ENCODE measurements at regions not wholly inside any gene's neighbourhood (a gene's known extent, or its start where the extent isn't known, plus 50 kb on each side); places are given as distances from the start of the nearest gene placed in this dataset.

- Histone ChIP-seq H3K4me1 (ENCODE audit: control insufficient read depth in 1 of 2, insufficient read depth in 2 of 2, low read length in 2 of 2) (no peaks in the 10 kb centered on the region), H3K27me3 (ENCODE audit: control insufficient read depth in 1 of 2, insufficient read depth in 2 of 2, low read length in 2 of 2) (no peaks in the 10 kb centered on the region), H3K9ac (ENCODE audit: low read depth in 1 of 2, low read length in 2 of 2) (no peak overlapping the region), H3K9me3 (ENCODE audit: control insufficient read depth in 1 of 2, low read length in 2 of 2) (no peaks in the 10 kb centered on the region), H3K4me3 (ENCODE audit: low read depth in 1 of 2, low read length in 2 of 2) (no peak overlapping the region), H3K27ac (ENCODE audit: low read depth, low read length) (no peak overlapping the region), H3K36me3 (ENCODE audit: control insufficient read depth in 1 of 2, insufficient read depth in 2 of 2, low read length in 2 of 2) (no peaks in the 10 kb centered on the region)
These were observed 196.6 kb downstream of the UQCRFS1 start for GRCh38 chr19:29016353-29016752.

GRCh38 chr19:29015569-29015968 is 197.4 kb downstream of the UQCRFS1 start:
- no peaks in the 10 kb centered on the region for H3K4me1 ChIP-seq (ENCODE audit: control insufficient read depth in 1 of 2, insufficient read depth in 2 of 2, low read length in 2 of 2)
- no peak overlapping the region for H3K4me3 ChIP-seq (ENCODE audit: low read depth in 1 of 2, low read length in 2 of 2)
- H3K36me3 ChIP-seq (ENCODE audit: control insufficient read depth in 1 of 2, insufficient read depth in 2 of 2, low read length in 2 of 2) = no peaks in the 10 kb centered on the region
- no peaks in the 10 kb centered on the region for H3K27me3 ChIP-seq (ENCODE audit: control insufficient read depth in 1 of 2, insufficient read depth in 2 of 2, low read length in 2 of 2)
- H3K9me3 ChIP-seq (ENCODE audit: control insufficient read depth in 1 of 2, low read length in 2 of 2) = no peaks in the 10 kb centered on the region
- no peak overlapping the region for H3K9ac ChIP-seq (ENCODE audit: low read depth in 1 of 2, low read length in 2 of 2)
- no peak overlapping the region for H3K27ac ChIP-seq (ENCODE audit: low read depth, low read length)

- Histone ChIP-seq H3K27me3 (ENCODE audit: control insufficient read depth in 1 of 2, insufficient read depth in 2 of 2, low read length in 2 of 2) (no peaks in the 10 kb centered on the region), H3K4me3 (ENCODE audit: low read depth in 1 of 2, low read length in 2 of 2) (no peak overlapping the region), H3K36me3 (ENCODE audit: control insufficient read depth in 1 of 2, insufficient read depth in 2 of 2, low read length in 2 of 2) (no peaks in the 10 kb centered on the region), H3K9ac (ENCODE audit: low read depth in 1 of 2, low read length in 2 of 2) (no peak overlapping the region), H3K27ac (ENCODE audit: low read depth, low read length) (no peak overlapping the region), H3K9me3 (ENCODE audit: control insufficient read depth in 1 of 2, low read length in 2 of 2) (no peaks in the 10 kb centered on the region), H3K4me1 (ENCODE audit: control insufficient read depth in 1 of 2, insufficient read depth in 2 of 2, low read length in 2 of 2) (no peaks in the 10 kb centered on the region)
These were observed 198.0 kb downstream of the UQCRFS1 start for GRCh38 chr19:29014857-29015436.

- no peaks in the 10 kb centered on the region for H3K36me3 ChIP-seq (ENCODE audit: control insufficient read depth in 1 of 2, insufficient read depth in 2 of 2, low read length in 2 of 2)
- no peak overlapping the region for H3K9ac ChIP-seq (ENCODE audit: low read depth in 1 of 2, low read length in 2 of 2)
- no peak overlapping the region for H3K27ac ChIP-seq (ENCODE audit: low read depth, low read length)
- H3K9me3 ChIP-seq (ENCODE audit: control insufficient read depth in 1 of 2, low read length in 2 of 2) = no peaks in the 10 kb centered on the region
- H3K4me1 ChIP-seq (ENCODE audit: control insufficient read depth in 1 of 2, insufficient read depth in 2 of 2, low read length in 2 of 2) = no peaks in the 10 kb centered on the region
- no peaks in the 10 kb centered on the region for H3K27me3 ChIP-seq (ENCODE audit: control insufficient read depth in 1 of 2, insufficient read depth in 2 of 2, low read length in 2 of 2)
- H3K4me3 ChIP-seq (ENCODE audit: low read depth in 1 of 2, low read length in 2 of 2) = no peak overlapping the region
These were observed 199.0 kb downstream of the UQCRFS1 start for GRCh38 chr19:29013988-29014387.

GRCh38 chr19:29013325-29013724 is 199.6 kb downstream of the UQCRFS1 start:
- Histone ChIP-seq H3K27me3 (ENCODE audit: control insufficient read depth in 1 of 2, insufficient read depth in 2 of 2, low read length in 2 of 2) (no peaks in the 10 kb centered on the region), H3K4me3 (ENCODE audit: low read depth in 1 of 2, low read length in 2 of 2) (no peak overlapping the region), H3K9ac (ENCODE audit: low read depth in 1 of 2, low read length in 2 of 2) (no peak overlapping the region)

GRCh38 chr19:29012457-29012856 is 200.5 kb downstream of the UQCRFS1 start:
- H3K27me3 ChIP-seq (ENCODE audit: control insufficient read depth in 1 of 2, insufficient read depth in 2 of 2, low read length in 2 of 2) = no peaks in the 10 kb centered on the region

More at GRCh38 chr19:29013325-29013724, 199.6 kb downstream of the UQCRFS1 start:
- Histone ChIP-seq H3K4me1 (ENCODE audit: control insufficient read depth in 1 of 2, insufficient read depth in 2 of 2, low read length in 2 of 2) (no peaks in the 10 kb centered on the region), H3K36me3 (ENCODE audit: control insufficient read depth in 1 of 2, insufficient read depth in 2 of 2, low read length in 2 of 2) (no peaks in the 10 kb centered on the region), H3K27ac (ENCODE audit: low read depth, low read length) (no peak overlapping the region), H3K9me3 (ENCODE audit: control insufficient read depth in 1 of 2, low read length in 2 of 2) (no peaks in the 10 kb centered on the region)

GRCh38 chr19:29010276-29010675 is 202.7 kb downstream of the UQCRFS1 start:
- H3K27ac ChIP-seq (ENCODE audit: low read depth, low read length) = no peak overlapping the region
- H3K9ac ChIP-seq (ENCODE audit: low read depth in 1 of 2, low read length in 2 of 2) = no peak overlapping the region
- no peak overlapping the region for H3K4me3 ChIP-seq (ENCODE audit: low read depth in 1 of 2, low read length in 2 of 2)
- no peaks in the 10 kb centered on the region for H3K4me1 ChIP-seq (ENCODE audit: control insufficient read depth in 1 of 2, insufficient read depth in 2 of 2, low read length in 2 of 2)
- H3K27me3 ChIP-seq (ENCODE audit: control insufficient read depth in 1 of 2, insufficient read depth in 2 of 2, low read length in 2 of 2) = no peaks in the 10 kb centered on the region
- H3K36me3 ChIP-seq (ENCODE audit: control insufficient read depth in 1 of 2, insufficient read depth in 2 of 2, low read length in 2 of 2) = no peaks in the 10 kb centered on the region
- H3K9me3 ChIP-seq (ENCODE audit: control insufficient read depth in 1 of 2, low read length in 2 of 2) = no peaks in the 10 kb centered on the region

More at GRCh38 chr19:29012457-29012856, 200.5 kb downstream of the UQCRFS1 start:
- no peaks in the 10 kb centered on the region for H3K4me1 ChIP-seq (ENCODE audit: control insufficient read depth in 1 of 2, insufficient read depth in 2 of 2, low read length in 2 of 2)
- no peaks in the 10 kb centered on the region for H3K36me3 ChIP-seq (ENCODE audit: control insufficient read depth in 1 of 2, insufficient read depth in 2 of 2, low read length in 2 of 2)
- no peaks in the 10 kb centered on the region for H3K9me3 ChIP-seq (ENCODE audit: control insufficient read depth in 1 of 2, low read length in 2 of 2)
- no peak overlapping the region for H3K9ac ChIP-seq (ENCODE audit: low read depth in 1 of 2, low read length in 2 of 2)
- H3K4me3 ChIP-seq (ENCODE audit: low read depth in 1 of 2, low read length in 2 of 2) = no peak overlapping the region
- H3K27ac ChIP-seq (ENCODE audit: low read depth, low read length) = no peak overlapping the region

- Histone ChIP-seq H3K4me1 (ENCODE audit: control insufficient read depth in 1 of 2, insufficient read depth in 2 of 2, low read length in 2 of 2) (no peaks in the 10 kb centered on the region), H3K9me3 (ENCODE audit: control insufficient read depth in 1 of 2, low read length in 2 of 2) (no peaks in the 10 kb centered on the region), H3K27ac (ENCODE audit: low read depth, low read length) (no peak overlapping the region)
These were observed 206.8 kb downstream of the UQCRFS1 start for GRCh38 chr19:29006057-29006735.

GRCh38 chr19:29004796-29005195 is 208.2 kb downstream of the UQCRFS1 start:
- H3K27ac ChIP-seq (ENCODE audit: low read depth, low read length) = no peak overlapping the region
- H3K36me3 ChIP-seq (ENCODE audit: control insufficient read depth in 1 of 2, insufficient read depth in 2 of 2, low read length in 2 of 2) = no peaks in the 10 kb centered on the region
- H3K9ac ChIP-seq (ENCODE audit: low read depth in 1 of 2, low read length in 2 of 2) = no peak overlapping the region

More at GRCh38 chr19:29006057-29006735, 206.8 kb downstream of the UQCRFS1 start:
- H3K27me3 ChIP-seq (ENCODE audit: control insufficient read depth in 1 of 2, insufficient read depth in 2 of 2, low read length in 2 of 2) = no peaks in the 10 kb centered on the region
- no peak overlapping the region for H3K9ac ChIP-seq (ENCODE audit: low read depth in 1 of 2, low read length in 2 of 2)
- no peaks in the 10 kb centered on the region for H3K36me3 ChIP-seq (ENCODE audit: control insufficient read depth in 1 of 2, insufficient read depth in 2 of 2, low read length in 2 of 2)
- H3K4me3 ChIP-seq (ENCODE audit: low read depth in 1 of 2, low read length in 2 of 2) = no peak overlapping the region

GRCh38 chr19:29003641-29004409 is 209.1 kb downstream of the UQCRFS1 start:
- H3K27me3 ChIP-seq (ENCODE audit: control insufficient read depth in 1 of 2, insufficient read depth in 2 of 2, low read length in 2 of 2) = no peaks in the 10 kb centered on the region
- H3K4me1 ChIP-seq (ENCODE audit: control insufficient read depth in 1 of 2, insufficient read depth in 2 of 2, low read length in 2 of 2) = peaks cover 0 to 7% of the 10 kb centered on the region in 2 donors
- H3K9ac ChIP-seq (ENCODE audit: low read depth in 1 of 2, low read length in 2 of 2) = no peak overlapping the region
- no peak overlapping the region for H3K4me3 ChIP-seq (ENCODE audit: low read depth in 1 of 2, low read length in 2 of 2)
- H3K36me3 ChIP-seq (ENCODE audit: control insufficient read depth in 1 of 2, insufficient read depth in 2 of 2, low read length in 2 of 2) = no peaks in the 10 kb centered on the region
- no peaks in the 10 kb centered on the region for H3K9me3 ChIP-seq (ENCODE audit: control insufficient read depth in 1 of 2, low read length in 2 of 2)
- no peak overlapping the region for H3K27ac ChIP-seq (ENCODE audit: low read depth, low read length)

More at GRCh38 chr19:29004796-29005195, 208.2 kb downstream of the UQCRFS1 start:
- Histone ChIP-seq H3K4me1 (ENCODE audit: control insufficient read depth in 1 of 2, insufficient read depth in 2 of 2, low read length in 2 of 2) (peaks cover 0 to under 1% of the 10 kb centered on the region in 2 donors), H3K27me3 (ENCODE audit: control insufficient read depth in 1 of 2, insufficient read depth in 2 of 2, low read length in 2 of 2) (no peaks in the 10 kb centered on the region), H3K4me3 (ENCODE audit: low read depth in 1 of 2, low read length in 2 of 2) (no peak overlapping the region), H3K9me3 (ENCODE audit: control insufficient read depth in 1 of 2, low read length in 2 of 2) (no peaks in the 10 kb centered on the region)
